GM12878 (cell line): ENCODE measurements at regions not wholly inside any gene's neighbourhood (a gene's known extent, or its start where the extent isn't known, plus 50 kb on each side); places are given as distances from the start of the nearest gene placed in this dataset.

Source experiments
- BCLAF1 ChIP-seq: fragments of 450-650 bp; IDR thresholded peaks from 2 replicates; pipeline ENCODE4 v1.6.1; 2017; ENCODE audit warnings: antibody characterized with exemption, mild to moderate bottlenecking, moderate library complexity
- CBX5 ChIP-seq: sonication (generic); IDR thresholded peaks from 2 replicates; pipeline ENCODE4 v1.6.1; 2016; ENCODE audit warnings: low read depth, moderate library complexity, mild to moderate bottlenecking, inconsistent platforms
- CTCF ChIP-seq, 3 experiments: IDR thresholded peaks in 2 of 3; conservative IDR thresholded peaks in 1 of 3; 2 replicates each; pipeline ENCODE4 v1.5.1; 2011; ENCODE audit warnings: low read depth in 3 of 3, low read length in 3 of 3, mild to moderate bottlenecking in 3 of 3, control low read depth in 2 of 3, moderate library complexity in 2 of 3, inconsistent platforms in 1 of 3, mixed read lengths in 1 of 3; ENCODE audit not compliant: control insufficient read depth in 2 of 3, insufficient read depth in 1 of 3; ENCODE audit errors: extremely low read depth in 1 of 3
- EZH2 ChIP-seq: IDR thresholded peaks from 2 replicates; pipeline ENCODE4 v1.6.1; 2012; ENCODE audit warnings: low read depth, mild to moderate bottlenecking, control low read depth, inconsistent platforms, low read length, borderline replicate concordance; ENCODE audit not compliant: control insufficient read depth
- FOXK2 ChIP-seq: fragments of 450-650 bp; IDR thresholded peaks from 2 replicates; pipeline ENCODE4 v1.6.1; 2017; ENCODE audit warnings: mild to moderate bottlenecking, moderate library complexity
- HDAC2 ChIP-seq: fragments of 200-600 bp; sonication (generic); IDR thresholded peaks from 2 replicates; pipeline ENCODE4 v1.6.1; 2017
- NFIC ChIP-seq: IDR thresholded peaks from 2 replicates; pipeline ENCODE4 v1.6.1; 2012; ENCODE audit warnings: low read depth, mild to moderate bottlenecking, inconsistent platforms, low read length, moderate library complexity
- POLR2A ChIP-seq: IDR thresholded peaks from 2 replicates; pipeline ENCODE4 v1.6.1; 2011; ENCODE audit warnings: low read depth, mild to moderate bottlenecking, low read length
- SMC3 ChIP-seq: IDR thresholded peaks from 2 replicates; pipeline ENCODE4 v1.6.1; 2011; ENCODE audit warnings: low read length, improper control_type of control experiment, borderline replicate concordance
- ZSCAN29 ChIP-seq: fragments of 450-650 bp; IDR thresholded peaks from 2 replicates; pipeline ENCODE4 v1.6.1; 2017; ENCODE audit warnings: mild to moderate bottlenecking, moderate library complexity

- TF ChIP-seq SMC3 (no peak), CBX5 (no peak), BCLAF1 (no peak), FOXK2 (no peak), CTCF (IDR thresholded peaks at IDR 0.05 in 2 of 3, conservative IDR thresholded peaks at IDR 0.05 in 1 of 3; ENCODE audit: control insufficient read depth in 2 of 3, extremely low read depth in 1 of 3, insufficient read depth in 1 of 3, low read depth in 3 of 3, low read length in 3 of 3) (no peak), ZSCAN29 (no peak), EZH2 (no peak), HDAC2 (no peak), POLR2A (no peak), NFIC (no peak)
These were observed 90.7 kb downstream of the RTL9 start for GRCh38 chrX:110449312-110449711.
